Mesenchymal stem cell (in vitro differentiated cells and primary cell): ENCODE measurements at regions not wholly inside any gene's neighbourhood (a gene's known extent, or its start where the extent isn't known, plus 50 kb on each side); places are given as distances from the start of the nearest gene placed in this dataset.

ENCODE experiments used
- DNase-seq: peaks from one replicate; pipeline ENCODE4 v3.0.0-alpha.2; 2013
- H2AFZ ChIP-seq: one replicate; pipeline ENCODE4 v1.6.1; 2013; ENCODE audit warnings: low read depth, mild to moderate bottlenecking, control low read depth, inconsistent platforms, low read length, moderate library complexity
- H2AK5ac ChIP-seq: 2 replicates; pipeline ENCODE4 v1.6.1; 2013; ENCODE audit warnings: low read length, moderate library complexity, mild to moderate bottlenecking, inconsistent platforms; ENCODE audit not compliant: severe bottlenecking
- H2BK120ac ChIP-seq: one replicate; pipeline ENCODE4 v1.6.1; 2013; ENCODE audit warnings: low read depth, mild to moderate bottlenecking, inconsistent platforms, low read length, moderate library complexity
- H2BK12ac ChIP-seq, 2 experiments: one replicate each; pipeline ENCODE4 v1.6.1; 2013; ENCODE audit warnings: inconsistent platforms in 2 of 2, low read length in 2 of 2, mild to moderate bottlenecking in 2 of 2, moderate library complexity in 2 of 2, control low read depth in 1 of 2
- H2BK15ac ChIP-seq: one replicate; pipeline ENCODE4 v1.6.1; 2013; ENCODE audit warnings: mild to moderate bottlenecking, low read depth, inconsistent platforms; ENCODE audit not compliant: poor library complexity, severe bottlenecking
- H2BK5ac ChIP-seq: 2 replicates; pipeline ENCODE4 v1.6.1; 2013; ENCODE audit warnings: low read depth, mild to moderate bottlenecking, low read length, control low read depth, inconsistent platforms; ENCODE audit not compliant: poor library complexity, severe bottlenecking
- H3K14ac ChIP-seq, 2 experiments: one replicate each; pipeline ENCODE4 v1.6.1; 2013; ENCODE audit warnings: inconsistent platforms in 2 of 2, low read length in 2 of 2, control low read depth in 1 of 2, mild to moderate bottlenecking in 1 of 2, moderate library complexity in 1 of 2
- H3K18ac ChIP-seq, 2 experiments: one replicate each; pipeline ENCODE4 v1.6.1; 2013; ENCODE audit warnings: inconsistent platforms in 2 of 2, low read length in 2 of 2, control low read depth in 1 of 2, low read depth in 1 of 2, mild to moderate bottlenecking in 1 of 2
- H3K23ac ChIP-seq, 2 experiments: one replicate each; pipeline ENCODE4 v1.6.1; 2013; ENCODE audit warnings: inconsistent platforms in 2 of 2, low read length in 2 of 2, mild to moderate bottlenecking in 2 of 2, moderate library complexity in 2 of 2, control low read depth in 1 of 2
- H3K27ac ChIP-seq: 2 replicates; pipeline ENCODE4 v1.5.1; 2013; ENCODE audit warnings: mild to moderate bottlenecking, moderate library complexity, low read length, control low read depth, inconsistent platforms; ENCODE audit not compliant: poor library complexity, severe bottlenecking
- H3K27me3 ChIP-seq, 2 experiments: 2 replicates each; pipeline versions ENCODE4 v1.6.1 to v1.7.0; 2013; ENCODE audit warnings: low read length in 2 of 2, mild to moderate bottlenecking in 2 of 2, moderate library complexity in 2 of 2, control low read depth in 1 of 2, inconsistent platforms in 1 of 2; ENCODE audit not compliant: control insufficient read depth in 1 of 2, insufficient read depth in 1 of 2
- H3K36me3 ChIP-seq, 2 experiments: 2 replicates each; pipeline versions ENCODE4 v1.6.1 to v1.7.0; 2013; ENCODE audit warnings: low read length in 2 of 2, control low read depth in 1 of 2, inconsistent platforms in 1 of 2, low read depth in 1 of 2, mild to moderate bottlenecking in 1 of 2; ENCODE audit not compliant: insufficient read depth in 2 of 2, control insufficient read depth in 1 of 2
- H3K4ac ChIP-seq, 2 experiments: one replicate each; pipeline ENCODE4 v1.6.1; 2013; ENCODE audit warnings: inconsistent platforms in 2 of 2, low read length in 2 of 2, mild to moderate bottlenecking in 2 of 2, moderate library complexity in 2 of 2, control low read depth in 1 of 2, low read depth in 1 of 2
- H3K4me1 ChIP-seq: 2 replicates; pipeline ENCODE4 v1.6.1; 2013; ENCODE audit warnings: low read depth, low read length, control low read depth; ENCODE audit not compliant: control insufficient read depth, insufficient read depth
- H3K4me2 ChIP-seq: 2 replicates; pipeline ENCODE4 v1.6.1; 2013; ENCODE audit warnings: low read length, mild to moderate bottlenecking, inconsistent platforms; ENCODE audit not compliant: poor library complexity, severe bottlenecking
- H3K4me3 ChIP-seq, 2 experiments: 2 replicates each; pipeline versions ENCODE4 v1.5.1 to v1.7.0; 2013; ENCODE audit warnings: low read length in 2 of 2, mild to moderate bottlenecking in 2 of 2, control low read depth in 1 of 2, low read depth in 1 of 2; ENCODE audit not compliant: insufficient read depth in 1 of 2
- H3K79me1 ChIP-seq: replicated peaks from 2 replicates; pipeline ENCODE4 v1.6.1; 2013; ENCODE audit warnings: mild to moderate bottlenecking, control low read depth, low read length, inconsistent platforms; ENCODE audit not compliant: poor library complexity, severe bottlenecking
- H3K9ac ChIP-seq: 2 replicates; pipeline ENCODE4 v1.7.0; 2013; ENCODE audit warnings: mild to moderate bottlenecking, low read length, moderate library complexity
- H3K9me3 ChIP-seq: 2 replicates; pipeline ENCODE4 v1.7.0; 2013; ENCODE audit warnings: mild to moderate bottlenecking, low read length; ENCODE audit not compliant: control insufficient read depth
- H4K8ac ChIP-seq: one replicate; pipeline ENCODE4 v1.6.1; 2013; ENCODE audit warnings: inconsistent platforms, mild to moderate bottlenecking, low read length, moderate library complexity
- H4K91ac ChIP-seq: one replicate; pipeline ENCODE4 v1.6.1; 2013; ENCODE audit warnings: mild to moderate bottlenecking, low read length, inconsistent platforms
- WGBS: methylation state at CpG from one replicate; pipeline ENCODE4 v1.1.7; 2013; ENCODE audit warnings: mixed read lengths; 5-methylcytosine and 5-hydroxymethylcytosine counted together

DNA sequence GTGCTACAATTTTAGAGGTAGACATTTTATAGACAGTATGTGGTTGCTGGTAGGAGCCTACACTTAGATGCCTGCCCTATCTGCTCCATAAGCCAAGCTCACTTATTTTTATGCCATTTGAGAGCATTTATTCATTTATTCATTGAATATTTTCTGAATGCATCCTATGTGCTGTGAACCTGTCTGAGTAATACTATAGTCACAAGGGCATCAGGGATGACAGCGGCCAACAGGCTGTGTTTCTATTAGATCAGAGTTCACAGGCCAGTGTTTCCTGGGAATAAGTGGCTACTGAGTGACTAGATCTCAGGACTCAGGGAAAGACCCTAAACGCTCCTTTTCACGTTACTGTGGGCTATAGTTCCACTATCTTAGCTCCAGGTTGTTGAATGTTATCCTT lies 235.2 kb upstream of the MSX2 start:
- Histone ChIP-seq H3K79me1 (no peaks in the 10 kb centered on the region), H3K18ac (no peak overlapping the region), H4K91ac (no peak overlapping the region), H2BK12ac (no peak overlapping the region), H3K4ac (no peak overlapping the region), H4K8ac (no peak overlapping the region), H3K4me2 (no peak overlapping the region), H3K9me3 (peaks cover 12% of the 10 kb centered on the region), H3K36me3 (no peaks in the 10 kb centered on the region), H3K4me3 (no peak overlapping the region), H2AFZ (no peak overlapping the region), H2BK5ac (no peak overlapping the region), H3K27ac (no peak overlapping the region), H2BK120ac (no peak overlapping the region), H2BK15ac (no peak overlapping the region), H3K14ac (no peak overlapping the region), H3K27me3 (peaks cover 0 to 18% of the 10 kb centered on the region in 2 experiments), H2AK5ac (no peak overlapping the region), H3K23ac (no peak overlapping the region), H3K4me1 (no peaks in the 10 kb centered on the region), H3K9ac (no peak overlapping the region)
- 71% methylated on average over 3 of the region's 3 CpGs for WGBS
- DNase-seq = no peak

DNA sequence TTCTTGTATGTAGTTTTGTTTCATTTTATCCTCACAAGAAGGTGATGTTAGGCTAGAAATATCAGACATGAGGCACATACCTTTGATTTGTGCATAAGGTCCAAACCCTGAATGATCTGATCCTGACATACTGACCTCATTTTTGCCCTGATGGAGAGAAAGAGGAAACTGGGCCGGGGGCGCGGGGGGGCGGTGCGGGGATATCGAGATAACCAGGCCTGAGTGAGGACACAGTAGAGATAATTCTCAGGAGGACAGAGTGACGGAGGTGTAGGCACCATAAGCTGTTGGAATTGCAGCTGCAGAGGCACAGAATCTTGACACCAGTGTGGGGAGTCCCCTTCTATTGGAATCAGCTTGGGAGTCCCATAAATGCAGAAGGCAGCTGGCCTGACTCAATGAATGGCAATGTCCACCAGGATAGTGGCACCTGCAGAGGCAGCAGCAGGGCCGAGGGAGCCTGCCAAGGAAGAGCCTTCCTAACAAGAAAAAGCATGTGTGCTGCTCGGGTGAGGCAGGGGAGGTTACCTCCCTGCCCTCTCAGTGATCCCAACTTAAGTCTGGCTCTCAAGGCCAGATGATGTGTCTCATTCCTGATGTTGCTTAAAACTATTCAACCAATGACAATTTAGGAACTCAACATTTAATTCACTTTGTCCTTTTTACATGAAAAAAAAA lies 234.3 kb upstream of the MSX2 start:
- Histone ChIP-seq H3K4me1 (no peaks in the 10 kb centered on the region), H2BK120ac (no peak overlapping the region), H4K91ac (no peak overlapping the region), H3K79me1 (no peaks in the 10 kb centered on the region), H3K18ac (no peak overlapping the region), H2BK5ac (no peak overlapping the region), H3K4me2 (no peak overlapping the region), H4K8ac (no peak overlapping the region), H3K27ac (no peak overlapping the region), H2AK5ac (no peak overlapping the region), H2BK15ac (no peak overlapping the region), H3K9me3 (peaks cover 5% of the 10 kb centered on the region), H2BK12ac (no peak overlapping the region), H3K27me3 (peaks cover 0 to 18% of the 10 kb centered on the region in 2 experiments), H3K14ac (no peak overlapping the region), H3K9ac (no peak overlapping the region), H3K4ac (no peak overlapping the region), H2AFZ (no peak overlapping the region), H3K4me3 (no peak overlapping the region), H3K36me3 (no peaks in the 10 kb centered on the region), H3K23ac (no peak overlapping the region)
- whole genome bisulfite sequencing = 80% methylated on average over 9 of the region's 9 CpGs
- DNase-seq = no peak

DNA sequence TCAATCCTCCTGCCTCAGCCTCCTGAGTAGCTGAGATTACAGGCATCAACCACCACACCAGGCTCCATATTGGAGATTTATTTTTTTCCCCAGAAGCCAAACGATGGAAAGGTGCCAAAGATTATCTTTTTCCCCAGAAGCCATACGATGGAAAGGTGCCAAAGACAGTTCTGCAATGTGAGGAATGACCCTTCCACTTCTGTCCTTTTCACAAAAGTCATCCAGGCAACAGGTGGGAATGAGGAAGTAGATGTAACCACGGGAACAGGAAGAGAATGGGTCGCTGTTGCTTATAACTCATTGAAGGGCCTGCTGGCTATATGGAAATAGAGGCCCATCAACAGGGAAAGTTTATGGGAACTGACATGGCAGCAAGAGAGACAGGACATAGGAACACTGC lies 233.7 kb upstream of the MSX2 start:
- H3K18ac ChIP-seq = no peak overlapping the region
- H3K4ac ChIP-seq = no peak overlapping the region
- H2BK15ac ChIP-seq = no peak overlapping the region
- H3K79me1 ChIP-seq = no peaks in the 10 kb centered on the region
- WGBS = 75% methylated on average over 3 of the region's 4 CpGs
- H3K4me1 ChIP-seq = no peaks in the 10 kb centered on the region
- peaks cover 0 to 18% of the 10 kb centered on the region in 2 experiments for H3K27me3 ChIP-seq
- no peak overlapping the region for H2AK5ac ChIP-seq
- H2BK12ac ChIP-seq = no peak overlapping the region
- no peak overlapping the region for H3K9ac ChIP-seq
- H2BK5ac ChIP-seq = no peak overlapping the region
- no peak overlapping the region for H3K23ac ChIP-seq
- H3K36me3 ChIP-seq = no peaks in the 10 kb centered on the region
- DNase-seq = no peak
- H2BK120ac ChIP-seq = no peak overlapping the region
- no peak overlapping the region for H2AFZ ChIP-seq
- H3K4me3 ChIP-seq = no peak overlapping the region
- H3K9me3 ChIP-seq = peaks cover 5% of the 10 kb centered on the region
- H3K14ac ChIP-seq = no peak overlapping the region
- H4K91ac ChIP-seq = no peak overlapping the region
- H3K4me2 ChIP-seq = no peak overlapping the region
- H4K8ac ChIP-seq = no peak overlapping the region
- no peak overlapping the region for H3K27ac ChIP-seq

DNA sequence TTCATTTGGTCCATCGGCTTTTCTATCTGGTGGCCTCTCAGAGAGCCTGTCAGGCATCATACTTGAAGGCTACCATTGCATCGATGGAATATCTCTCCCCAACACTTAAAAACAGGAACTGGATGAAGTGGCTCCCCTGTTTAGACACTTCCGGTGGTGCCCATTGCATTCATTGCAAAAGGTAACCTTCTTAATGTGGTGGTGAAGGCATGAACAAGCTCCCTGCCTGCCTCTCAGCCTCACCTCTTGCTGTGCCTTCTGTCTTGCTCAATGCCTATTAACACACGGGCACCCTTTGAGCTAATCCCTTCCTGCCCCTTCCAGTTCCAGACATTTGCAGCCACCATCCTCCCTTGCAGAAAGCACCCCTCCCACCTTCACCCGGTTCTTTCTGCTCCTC lies 233.1 kb upstream of the MSX2 start:
- no peak for DNase-seq
- Histone ChIP-seq H3K9me3 (peaks cover 3% of the 10 kb centered on the region), H3K4ac (no peak overlapping the region), H4K8ac (no peak overlapping the region), H2BK12ac (no peak overlapping the region), H3K23ac (no peak overlapping the region), H3K18ac (no peak overlapping the region), H3K27ac (no peak overlapping the region), H3K79me1 (no peaks in the 10 kb centered on the region), H2AFZ (no peak overlapping the region), H2BK120ac (no peak overlapping the region), H2BK15ac (no peak overlapping the region), H3K9ac (no peak overlapping the region), H3K4me3 (no peak overlapping the region), H4K91ac (no peak overlapping the region), H3K27me3 (peaks cover 0 to 18% of the 10 kb centered on the region in 2 experiments), H2BK5ac (no peak overlapping the region), H3K36me3 (no peaks in the 10 kb centered on the region), H3K4me2 (no peak overlapping the region), H2AK5ac (no peak overlapping the region), H3K14ac (no peak overlapping the region), H3K4me1 (no peaks in the 10 kb centered on the region)
- WGBS = 74% methylated on average over 5 of the region's 5 CpGs
